Neural crest cell (in vitro differentiated cells): ENCODE measurements at regions not wholly inside any gene's neighbourhood (a gene's known extent, or its start where the extent isn't known, plus 50 kb on each side); places are given as distances from the start of the nearest gene placed in this dataset.
A peak's percentile ranks its signal among the peaks of the same experiment; 100 is the strongest.

Experiments used
- DNase-seq: peaks from one replicate; pipeline ENCODE4 v3.0.0; 2021; ENCODE audit warnings: low read depth, mixed read lengths, low spot score
- H3K27ac Mint-ChIP-seq: one replicate; pipeline ENCODE4 v1.8.0; 2021; ENCODE audit warnings: mild to moderate bottlenecking, mixed read lengths; ENCODE audit not compliant: unreplicated experiment
- H3K27me3 Mint-ChIP-seq: 2 replicates; pipeline ENCODE4 v1.8.0; 2021; ENCODE audit warnings: low read depth, mild to moderate bottlenecking, mixed read lengths
- H3K36me3 Mint-ChIP-seq: 2 replicates; pipeline ENCODE4 v1.8.0; 2021; ENCODE audit warnings: low read depth, mild to moderate bottlenecking, mixed read lengths
- H3K4me1 Mint-ChIP-seq: 2 replicates; pipeline ENCODE4 v1.8.0; 2021; ENCODE audit warnings: mixed read lengths
- H3K4me3 Mint-ChIP-seq: one replicate; pipeline ENCODE4 v1.8.0; 2021; ENCODE audit warnings: mild to moderate bottlenecking, mixed read lengths
- H3K9me3 Mint-ChIP-seq: 2 replicates; pipeline ENCODE4 v1.8.0; 2021; ENCODE audit warnings: mixed read lengths
- CTCF ChIP-seq: fragments of 200-600 bp; sonication (generic); conservative IDR thresholded peaks from 2 replicates; pipeline ENCODE4 v1.5.0; 2021; ENCODE audit warnings: antibody characterized with exemption, mild to moderate bottlenecking

- H3K36me3 Mint-ChIP-seq, result no peaks in the 10 kb centered on the region
- DNase-seq, result no peak
- peak overlapping the region; percentile 86 for H3K27ac Mint-ChIP-seq
- H3K27me3 Mint-ChIP-seq, result no peaks in the 10 kb centered on the region
- H3K9me3 Mint-ChIP-seq, result peaks cover 2% of the 10 kb centered on the region
- peaks cover 31% of the 10 kb centered on the region for H3K4me1 Mint-ChIP-seq
- no peak for TF ChIP-seq CTCF
- H3K4me3 Mint-ChIP-seq, result peak overlapping the region; percentile 44
Measured at GRCh38 chr4:25535278-25535677, 120.4 kb upstream of the SLC34A2 start.

GRCh38 chr4:25535701-25536473 is 119.8 kb upstream of the SLC34A2 start:
- Mint-ChIP-seq H3K36me3 (no peaks in the 10 kb centered on the region), H3K27me3 (no peaks in the 10 kb centered on the region), H3K27ac (peak overlapping the region; percentile 86), H3K9me3 (peaks cover 2% of the 10 kb centered on the region), H3K4me1 (peaks cover 31% of the 10 kb centered on the region), H3K4me3 (peak overlapping the region; percentile 35)
- TF ChIP-seq CTCF, result no peak
- DNase-seq, result no peak

GRCh38 chr4:25536564-25537320 is 118.9 kb upstream of the SLC34A2 start:
- Mint-ChIP-seq H3K27me3 (no peaks in the 10 kb centered on the region), H3K27ac (no peak overlapping the region)
- TF ChIP-seq CTCF, result no peak

GRCh38 chr4:25538430-25538829 is 117.2 kb upstream of the SLC34A2 start:
- Mint-ChIP-seq H3K27me3 (no peaks in the 10 kb centered on the region), H3K4me3 (no peak overlapping the region), H3K36me3 (no peaks in the 10 kb centered on the region), H3K27ac (peak overlapping the region; percentile 14), H3K4me1 (peaks cover 31% of the 10 kb centered on the region), H3K9me3 (no peaks in the 10 kb centered on the region)
- no peak for DNase-seq
- no peak for TF ChIP-seq CTCF

More at GRCh38 chr4:25536564-25537320, 118.9 kb upstream of the SLC34A2 start:
- Mint-ChIP-seq H3K4me3 (peak overlapping the region; percentile 35), H3K36me3 (no peaks in the 10 kb centered on the region), H3K4me1 (peaks cover 31% of the 10 kb centered on the region), H3K9me3 (peaks cover 1% of the 10 kb centered on the region)
- DNase-seq, result no peak

GRCh38 chr4:25539241-25539640 is 116.4 kb upstream of the SLC34A2 start:
- DNase-seq, result no peak
- no peak overlapping the region for H3K4me3 Mint-ChIP-seq
- H3K4me1 Mint-ChIP-seq, result peaks cover 31% of the 10 kb centered on the region
- H3K9me3 Mint-ChIP-seq, result no peaks in the 10 kb centered on the region
- H3K27ac Mint-ChIP-seq, result no peak overlapping the region
- H3K36me3 Mint-ChIP-seq, result no peaks in the 10 kb centered on the region
- TF ChIP-seq CTCF, result no peak
- H3K27me3 Mint-ChIP-seq, result no peaks in the 10 kb centered on the region
